ENCODE measurements at regions not wholly inside any gene's neighbourhood (a gene's known extent, or its start where the extent isn't known, plus 50 kb on each side); places are given as distances from the start of the nearest gene placed in this dataset.

DNA sequence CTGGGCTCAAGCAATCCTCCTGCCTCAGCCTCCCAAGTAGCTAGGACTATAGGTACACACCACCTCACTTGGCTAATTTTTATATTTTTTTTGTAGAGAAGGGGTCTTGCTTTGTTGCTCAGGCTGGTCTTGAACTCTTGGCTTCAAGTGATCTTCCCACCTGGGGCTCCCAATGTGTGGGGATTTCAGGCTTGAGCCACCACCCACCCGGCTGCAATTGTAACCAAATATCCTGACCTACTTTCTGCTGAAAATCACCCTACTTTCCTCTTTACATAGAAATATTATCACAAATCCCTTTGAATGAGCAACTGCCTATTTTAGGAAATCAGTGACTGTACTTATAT, 59.6 kb upstream of the ZNF608 start:
- H3K36me3 ChIP-seq, result no peaks in the 10 kb centered on the region
- TF ChIP-seq, protein P1, sequence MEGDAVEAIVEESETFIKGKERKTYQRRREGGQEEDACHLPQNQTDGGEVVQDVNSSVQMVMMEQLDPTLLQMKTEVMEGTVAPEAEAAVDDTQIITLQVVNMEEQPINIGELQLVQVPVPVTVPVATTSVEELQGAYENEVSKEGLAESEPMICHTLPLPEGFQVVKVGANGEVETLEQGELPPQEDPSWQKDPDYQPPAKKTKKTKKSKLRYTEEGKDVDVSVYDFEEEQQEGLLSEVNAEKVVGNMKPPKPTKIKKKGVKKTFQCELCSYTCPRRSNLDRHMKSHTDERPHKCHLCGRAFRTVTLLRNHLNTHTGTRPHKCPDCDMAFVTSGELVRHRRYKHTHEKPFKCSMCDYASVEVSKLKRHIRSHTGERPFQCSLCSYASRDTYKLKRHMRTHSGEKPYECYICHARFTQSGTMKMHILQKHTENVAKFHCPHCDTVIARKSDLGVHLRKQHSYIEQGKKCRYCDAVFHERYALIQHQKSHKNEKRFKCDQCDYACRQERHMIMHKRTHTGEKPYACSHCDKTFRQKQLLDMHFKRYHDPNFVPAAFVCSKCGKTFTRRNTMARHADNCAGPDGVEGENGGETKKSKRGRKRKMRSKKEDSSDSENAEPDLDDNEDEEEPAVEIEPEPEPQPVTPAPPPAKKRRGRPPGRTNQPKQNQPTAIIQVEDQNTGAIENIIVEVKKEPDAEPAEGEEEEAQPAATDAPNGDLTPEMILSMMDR (IDR thresholded peaks at IDR 0.05), result no peak
- no peak for TF ChIP-seq POLR2A (IDR thresholded peaks at IDR 0.05)
- no peak for TF ChIP-seq EP300 (IDR thresholded peaks at IDR 0.05)
- no peaks in the 10 kb centered on the region for H3K27me3 ChIP-seq
- H3K4me3 ChIP-seq, result no peak overlapping the region
- WGBS, 2 donors, result 58 to 81% methylated on average over 1 of the region's 1 CpG
- no peak for DNase-seq (ENCODE audit: low spot score in 2 of 2)
- no peaks in the 10 kb centered on the region for H3K9me3 ChIP-seq
- no peak overlapping the region for H3K27ac ChIP-seq
- peaks cover 0 to 9% (median 0%) of the 10 kb centered on the region in 4 donors for H3K4me1 ChIP-seq

DNA sequence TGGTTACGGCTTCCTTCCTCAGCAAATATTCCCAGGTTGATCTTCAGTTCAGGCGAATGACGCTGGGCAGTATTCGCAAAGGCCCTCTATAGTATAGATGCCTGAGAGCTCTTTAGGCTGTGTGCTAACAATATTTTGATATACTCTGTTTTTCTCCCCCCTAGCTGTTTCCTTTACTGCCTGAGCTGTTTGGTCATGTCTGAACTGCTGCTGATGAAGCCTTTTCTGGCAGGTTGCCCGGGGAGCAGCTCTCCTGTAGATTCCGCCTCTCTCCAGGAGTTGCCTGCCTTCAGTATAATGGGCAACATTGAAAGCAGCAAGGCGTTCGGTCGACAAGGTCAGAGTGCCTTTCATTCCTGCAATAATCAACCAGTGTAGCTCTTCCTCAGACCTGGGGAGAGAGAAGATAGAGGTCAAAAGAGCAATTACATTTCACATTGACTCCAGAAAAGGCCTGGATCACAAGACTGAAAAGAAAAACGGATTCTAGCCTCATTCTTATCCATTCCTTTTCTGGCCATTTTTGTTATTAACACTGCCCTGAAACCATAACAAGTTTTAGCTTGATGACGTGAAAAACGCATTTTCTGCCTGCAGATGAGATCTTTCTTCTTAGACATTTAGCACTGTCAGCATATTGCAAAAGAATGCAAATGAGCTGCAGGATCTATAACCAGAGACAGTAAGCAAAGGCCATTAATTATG, 60.1 kb upstream of the ZNF608 start:
- peaks cover 0 to 9% (median 0%) of the 10 kb centered on the region in 4 donors for H3K4me1 ChIP-seq
- no peak overlapping the region for H3K4me3 ChIP-seq
- no peaks in the 10 kb centered on the region for H3K9me3 ChIP-seq
- peak overlapping the region in 1 of 4 donors; percentile 29 for H3K27ac ChIP-seq
- peak; percentile 54 to 63 for DNase-seq (ENCODE audit: low spot score in 2 of 2)
- 36 to 38% methylated on average over 12 of the region's 12 CpGs for WGBS, 2 donors
- no peak for TF ChIP-seq EP300 (IDR thresholded peaks at IDR 0.05)
- TF ChIP-seq, protein P1 (IDR thresholded peaks at IDR 0.05), result no peak
- TF ChIP-seq POLR2A (IDR thresholded peaks at IDR 0.05), result no peak
- H3K36me3 ChIP-seq, result no peaks in the 10 kb centered on the region
- no peaks in the 10 kb centered on the region for H3K27me3 ChIP-seq

DNA sequence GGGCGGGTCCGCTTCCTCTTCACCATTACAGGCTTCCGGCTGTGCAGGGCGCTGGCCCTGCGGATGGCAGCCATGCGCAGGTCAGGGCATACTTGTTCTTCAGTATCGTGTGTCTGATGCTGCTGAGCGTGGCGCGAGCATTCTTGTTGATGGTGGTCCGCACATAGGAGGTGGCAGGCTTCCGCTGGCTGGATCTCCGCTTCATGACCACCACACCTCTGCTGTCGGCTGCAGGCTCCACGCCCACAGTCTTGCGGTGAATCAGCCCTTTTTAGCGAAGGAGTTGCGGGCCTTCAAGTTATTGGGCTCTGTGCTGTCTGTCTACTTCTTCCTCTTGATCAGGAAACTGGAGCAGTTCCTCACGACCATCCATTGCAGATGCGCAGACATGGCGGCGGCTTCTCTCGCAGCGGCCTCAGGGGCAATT, 62.4 kb upstream of the ZNF608 start:
- Histone ChIP-seq H3K4me1 (peaks cover 0 to 9% (median 0%) of the 10 kb centered on the region in 4 donors), H3K27ac (no peak overlapping the region), H3K36me3 (no peaks in the 10 kb centered on the region), H3K27me3 (no peaks in the 10 kb centered on the region), H3K4me3 (no peak overlapping the region), H3K9me3 (no peaks in the 10 kb centered on the region)
- DNase-seq (ENCODE audit: low spot score in 2 of 2), result no peak
- TF ChIP-seq POLR2A (IDR thresholded peaks at IDR 0.05) (no peak), EP300 (IDR thresholded peaks at IDR 0.05) (no peak)
- TF ChIP-seq, protein P1 (IDR thresholded peaks at IDR 0.05), result no peak
- 96 to 99% methylated on average over 24 of the region's 24 CpGs for WGBS, 2 donors

DNA sequence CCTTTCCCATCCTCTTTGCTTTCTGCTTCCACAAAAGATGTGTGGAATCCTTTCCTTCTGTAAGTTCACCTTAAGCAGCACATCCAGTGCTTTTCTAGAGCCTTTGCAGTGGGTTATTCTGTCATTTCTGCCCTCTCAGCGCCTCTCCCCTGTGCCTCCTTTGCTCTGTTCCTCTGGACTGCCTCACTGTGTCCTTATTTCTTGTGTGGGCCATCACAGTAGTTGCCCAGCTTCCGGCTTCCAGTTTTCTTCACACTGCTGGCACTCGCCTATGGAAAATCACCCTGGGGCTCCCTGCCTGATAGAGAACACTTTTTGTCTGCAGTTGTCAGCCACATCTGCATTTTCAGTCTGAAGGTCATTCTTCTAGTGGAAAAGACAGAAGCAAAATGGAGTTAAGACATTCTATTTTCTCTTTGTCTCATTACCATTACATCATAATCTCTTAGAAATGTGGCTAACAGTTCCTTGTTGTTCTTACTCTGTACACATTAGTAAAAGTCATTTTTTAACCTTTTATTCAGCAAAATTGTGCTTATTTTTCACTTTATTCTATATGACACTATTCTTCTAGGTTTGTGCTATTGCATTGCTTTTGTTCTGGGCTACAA, 64.1 kb upstream of the ZNF608 start:
- Histone ChIP-seq H3K36me3 (no peaks in the 10 kb centered on the region), H3K9me3 (no peaks in the 10 kb centered on the region), H3K4me1 (peaks cover 0 to 9% (median 0%) of the 10 kb centered on the region in 4 donors), H3K4me3 (no peak overlapping the region), H3K27ac (peak overlapping the region in 2 of 4 donors; percentile 6 to 21), H3K27me3 (no peaks in the 10 kb centered on the region)
- TF ChIP-seq EP300 (IDR thresholded peaks at IDR 0.05) (no peak), POLR2A (IDR thresholded peaks at IDR 0.05) (no peak)
- TF ChIP-seq, protein P1 (IDR thresholded peaks at IDR 0.05), result no peak
- no peak for DNase-seq (ENCODE audit: low spot score in 2 of 2)
- WGBS, 2 donors, result 58 to 62% methylated on average over 3 of the region's 3 CpGs

DNA sequence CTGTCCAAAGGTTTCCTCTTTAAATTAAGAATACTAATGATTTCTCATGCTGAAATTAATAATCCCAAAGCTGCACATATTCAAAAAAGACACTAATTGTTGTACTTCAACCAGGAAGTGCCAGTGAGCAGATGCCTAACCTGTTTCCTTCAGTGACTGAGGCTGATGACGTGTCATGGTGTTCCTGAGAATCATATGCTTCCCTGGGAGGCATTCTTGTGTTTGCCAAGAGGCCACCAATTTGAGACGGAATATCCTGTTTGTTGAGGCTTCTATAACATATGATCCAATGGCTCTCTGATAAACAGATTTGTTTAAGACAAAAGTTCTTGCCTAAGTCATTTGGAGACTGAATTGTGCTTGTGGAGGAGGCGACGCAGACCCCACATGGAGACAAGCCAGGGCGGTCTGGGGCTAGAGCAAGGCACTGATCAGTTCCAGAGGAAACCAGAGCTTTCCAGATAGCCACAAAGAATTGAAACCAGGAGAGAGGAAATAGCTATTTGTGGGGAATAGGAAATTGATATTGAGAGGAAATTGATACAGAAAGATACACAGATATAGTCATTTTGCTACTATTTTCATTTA, 66.4 kb upstream of the ZNF608 start:
- H3K27ac ChIP-seq, result no peak overlapping the region
- no peak for DNase-seq (ENCODE audit: low spot score in 2 of 2)
- TF ChIP-seq EP300 (IDR thresholded peaks at IDR 0.05) (no peak), POLR2A (IDR thresholded peaks at IDR 0.05) (no peak)
- TF ChIP-seq, protein P1 (IDR thresholded peaks at IDR 0.05), result no peak

More for the DNA sequence above, 66.4 kb upstream of the ZNF608 start:
- Histone ChIP-seq H3K4me3 (no peak overlapping the region), H3K9me3 (no peaks in the 10 kb centered on the region), H3K4me1 (no peaks in the 10 kb centered on the region), H3K36me3 (no peaks in the 10 kb centered on the region), H3K27me3 (no peaks in the 10 kb centered on the region)
- 91 to 93% methylated on average over 5 of the region's 5 CpGs for WGBS, 2 donors

Data from tibial nerve (tissue), 4 donors.